Stimulated activated CD4-positive, alpha-beta T cell treated with anti-CD3 and anti-CD28 coated beads, Interleukin-12 subunit alpha, Interleukin-12 subunit beta, amount 100 ng/mL, for 48 hours (primary cell): ENCODE measurements at regions not wholly inside any gene's neighbourhood (a gene's known extent, or its start where the extent isn't known, plus 50 kb on each side); places are given as distances from the start of the nearest gene placed in this dataset.

Source experiments
- DNase-seq, 3 donors: peaks; one replicate each; pipeline ENCODE4 v3.0.0-alpha.2; 2020; ENCODE audit warnings: low read depth in 2 of 3, low spot score in 1 of 3

DNA sequence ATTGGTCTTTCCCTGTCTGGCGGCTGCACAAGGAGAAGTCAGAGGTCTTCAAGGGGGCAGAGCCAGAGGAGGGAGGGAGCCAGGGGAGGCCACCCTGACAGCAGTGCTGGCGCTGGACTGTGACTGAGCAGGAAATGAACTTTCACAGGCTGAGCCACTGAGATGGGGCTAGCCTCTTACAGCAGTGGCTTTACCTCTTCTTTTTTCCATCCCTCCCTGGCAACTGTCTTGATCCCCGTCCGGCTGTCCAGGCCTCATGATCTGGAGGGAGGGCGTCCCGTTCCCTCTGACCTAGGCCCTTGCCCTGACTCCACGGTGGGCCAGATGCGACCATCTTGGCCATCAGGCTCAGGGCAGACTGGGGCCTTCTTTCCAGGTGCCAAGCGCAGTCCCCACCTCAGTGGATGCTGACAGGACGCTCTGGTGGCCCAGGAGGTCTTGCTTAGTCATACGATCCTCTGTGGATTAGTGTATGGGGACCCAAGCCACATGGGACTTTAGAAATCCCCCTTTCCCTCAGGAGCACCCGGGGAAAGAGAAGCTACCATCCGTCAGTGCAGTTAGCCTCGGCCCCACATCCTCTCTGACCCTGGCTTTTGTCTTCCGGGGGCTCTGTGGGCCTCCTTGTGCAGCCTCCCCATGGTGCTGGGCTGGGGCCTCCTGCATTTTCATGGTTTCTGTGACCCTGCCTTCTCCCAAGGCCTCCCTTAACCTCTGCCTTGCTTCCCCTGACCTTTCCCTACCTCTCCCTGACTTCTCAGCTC, 57.4 kb upstream of the CCDC167 start:
- no peak for DNase-seq

DNA sequence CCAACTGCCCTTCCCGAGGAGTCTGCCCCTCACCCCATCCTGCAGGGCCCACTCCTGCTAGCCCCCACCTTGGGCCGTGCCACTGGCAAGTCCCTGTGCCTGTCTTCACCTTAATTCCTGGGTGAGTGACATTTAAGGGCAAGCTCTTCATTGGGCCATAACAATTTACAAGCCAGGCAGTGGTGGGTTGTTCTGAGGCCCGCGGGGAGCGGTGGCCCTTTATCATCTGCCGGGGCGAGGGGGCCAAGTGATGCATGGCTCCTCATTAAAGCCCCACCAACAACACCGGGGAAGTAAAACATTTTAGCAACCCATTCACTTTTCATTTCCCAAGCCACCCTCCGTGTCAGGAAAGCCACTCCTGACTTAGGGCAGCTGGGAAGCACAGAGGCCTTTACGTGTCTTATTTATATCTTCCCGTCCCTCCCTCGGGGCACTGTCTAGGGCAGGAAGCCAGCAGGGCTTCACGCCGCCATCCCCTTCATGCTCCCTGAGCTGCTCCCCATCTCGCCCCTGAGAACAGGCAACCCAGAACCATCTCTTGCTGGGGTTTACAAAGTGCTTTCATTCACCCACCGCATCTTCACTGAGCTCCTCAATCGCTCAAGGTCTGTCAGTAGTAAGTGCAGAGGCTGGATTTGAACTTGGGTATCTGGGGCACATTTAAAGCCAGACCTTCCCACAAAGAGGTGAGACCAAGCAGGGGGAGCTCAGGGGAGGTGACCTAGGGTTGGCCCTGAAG, 55.5 kb upstream of the CCDC167 start:
- no peak for DNase-seq

DNA sequence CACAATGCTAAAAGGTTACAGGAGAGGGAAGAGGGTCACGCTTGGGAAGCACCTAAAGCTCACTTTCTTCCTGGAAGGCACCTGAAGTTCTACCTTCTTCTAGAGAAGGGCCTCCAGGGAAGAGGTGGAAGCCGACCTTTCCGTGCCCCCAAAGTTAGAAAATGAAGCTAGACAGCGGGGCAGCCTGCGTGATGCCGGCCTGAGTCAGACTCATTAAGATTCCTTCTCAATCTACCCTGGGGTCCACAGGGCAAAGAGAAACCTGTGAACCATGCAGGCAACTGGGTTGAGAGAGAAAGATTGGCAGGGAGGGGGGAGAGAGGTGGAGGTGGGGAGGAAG, 54.8 kb upstream of the CCDC167 start:
- no peak for DNase-seq

DNA sequence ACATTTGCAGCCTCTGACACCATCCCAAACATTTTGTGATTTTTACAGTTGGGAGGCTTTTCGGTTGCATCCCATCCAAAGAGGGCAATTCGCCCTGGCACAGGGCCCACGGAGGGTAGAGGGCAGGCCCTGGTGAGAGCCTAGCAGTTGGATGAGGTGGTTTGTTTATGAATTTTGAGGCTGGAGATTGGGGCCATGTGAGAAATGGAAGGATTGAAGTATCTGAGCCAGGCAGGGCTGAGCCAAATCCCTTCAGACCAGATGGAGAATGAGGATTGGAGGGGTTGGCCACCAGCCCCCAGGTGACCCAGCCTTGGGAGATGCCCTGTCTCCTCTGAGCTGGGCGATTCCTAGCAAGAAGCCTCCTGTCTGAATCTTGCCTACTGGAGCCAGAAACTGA, 52.6 kb upstream of the CCDC167 start:
- no peak for DNase-seq

DNA sequence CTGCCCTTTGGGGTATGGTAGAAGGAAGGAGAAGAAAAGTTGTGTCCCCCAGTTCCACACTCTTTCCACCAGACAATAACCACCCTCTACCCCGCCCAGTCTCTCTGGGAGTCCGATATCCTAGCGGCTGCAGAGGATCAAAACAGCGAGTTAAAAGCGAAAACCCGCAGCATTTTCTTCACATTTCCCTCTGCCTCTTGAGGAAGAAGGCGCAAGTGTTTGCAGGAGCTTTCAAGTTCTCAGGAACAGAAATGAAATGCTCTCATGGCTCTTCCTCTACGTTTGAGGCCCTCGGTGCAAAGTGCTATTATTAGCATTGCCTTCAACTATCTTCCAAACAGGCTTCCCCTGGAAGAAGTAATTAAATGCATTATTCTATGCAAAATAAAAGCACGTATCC, 52.2 kb upstream of the CCDC167 start:
- no peak for DNase-seq

DNA sequence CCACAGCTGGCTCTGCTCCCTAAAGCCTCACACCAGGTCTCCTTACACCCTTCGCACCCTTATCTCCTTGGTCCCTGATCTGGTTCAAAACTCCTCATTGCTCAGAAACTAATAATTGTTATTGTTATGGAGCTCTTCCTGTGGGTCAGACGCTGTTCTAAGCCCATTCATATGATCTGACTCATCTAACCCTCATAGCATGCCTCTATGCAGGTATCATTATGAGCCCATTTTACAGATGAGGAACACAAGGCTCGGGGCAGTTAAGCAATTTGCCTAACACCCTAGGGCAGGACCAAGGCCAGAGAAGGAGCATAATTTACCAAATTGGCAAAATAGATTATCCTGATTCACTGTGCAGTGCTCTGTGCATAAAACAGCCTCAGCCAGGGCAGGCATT, 51.8 kb upstream of the CCDC167 start:
- DNase-seq, result no peak

DNA sequence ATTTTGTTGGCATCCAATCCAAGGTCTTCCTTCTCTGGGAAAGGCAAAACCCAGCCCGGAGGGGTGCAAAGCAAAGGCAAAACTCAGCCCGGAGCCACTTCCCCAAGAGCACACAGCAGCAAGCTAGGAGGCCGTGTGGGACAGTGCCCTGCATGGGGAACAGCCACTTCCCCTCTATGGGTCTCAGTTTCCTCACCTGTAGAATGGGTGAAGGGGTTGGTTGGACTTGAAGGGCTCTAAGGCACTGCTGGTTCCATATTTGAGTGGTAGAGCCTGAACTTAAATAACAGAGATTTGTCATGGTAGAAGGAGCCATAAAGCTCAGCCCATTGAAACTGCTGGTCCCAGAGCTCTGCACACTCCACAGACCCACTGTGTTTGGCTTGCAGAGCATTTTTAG, 51.3 kb upstream of the CCDC167 start:
- DNase-seq, result no peak

DNA sequence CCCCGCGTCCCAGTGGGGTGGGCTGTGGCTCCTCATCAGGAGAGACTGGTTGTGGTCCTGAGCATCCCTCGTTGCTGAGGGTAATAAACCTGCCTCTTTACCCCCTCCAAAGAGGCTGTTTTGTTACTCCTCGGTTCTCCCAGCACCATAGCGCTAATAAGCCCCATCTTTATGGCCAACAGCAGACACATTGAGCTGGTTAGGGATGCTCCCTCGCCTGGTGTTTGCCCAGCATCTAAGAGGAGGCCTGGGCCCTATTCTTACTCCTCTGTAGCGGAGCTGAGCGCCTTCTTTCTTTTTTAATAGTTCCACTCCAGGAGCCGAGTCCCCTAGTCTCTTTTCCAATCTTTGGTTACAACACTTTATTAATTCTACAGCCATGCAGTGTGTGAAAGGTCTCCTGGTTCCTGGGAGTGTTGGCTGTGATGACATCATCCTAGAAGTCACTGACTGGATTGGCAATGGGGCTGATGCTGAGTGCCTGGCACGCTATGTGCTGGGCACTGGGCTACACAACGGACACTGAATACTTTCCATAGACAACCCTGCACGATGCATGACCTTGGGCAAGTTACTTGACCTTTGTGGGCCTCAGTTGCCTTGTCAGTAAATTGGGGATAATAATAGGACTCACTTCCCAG, 50.6 kb upstream of the CCDC167 start:
- DNase-seq, result no peak

DNA sequence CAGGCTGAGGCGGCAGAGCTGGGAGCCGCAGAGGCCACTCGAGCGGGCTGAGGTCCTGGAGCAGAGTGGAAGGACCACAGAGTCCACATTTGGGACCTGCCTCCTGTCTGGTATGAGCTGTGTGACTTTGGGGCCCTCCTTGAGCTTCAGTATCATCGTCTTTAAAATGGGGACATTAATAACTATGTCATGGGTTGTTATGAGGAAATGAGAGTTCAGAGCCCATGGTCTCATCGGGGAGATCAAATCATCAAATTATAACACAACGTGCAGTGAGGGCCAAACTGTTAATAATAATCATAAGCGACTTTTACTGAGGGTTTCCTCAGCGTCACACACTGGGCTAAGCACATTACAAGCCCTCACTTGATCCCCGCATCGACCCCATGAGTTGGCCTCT, 49.9 kb upstream of the CCDC167 start:
- DNase-seq, result no peak
